ENCODE measurements at regions not wholly inside any gene's neighbourhood (a gene's known extent, or its start where the extent isn't known, plus 50 kb on each side); places are given as distances from the start of the nearest gene placed in this dataset.

DNA sequence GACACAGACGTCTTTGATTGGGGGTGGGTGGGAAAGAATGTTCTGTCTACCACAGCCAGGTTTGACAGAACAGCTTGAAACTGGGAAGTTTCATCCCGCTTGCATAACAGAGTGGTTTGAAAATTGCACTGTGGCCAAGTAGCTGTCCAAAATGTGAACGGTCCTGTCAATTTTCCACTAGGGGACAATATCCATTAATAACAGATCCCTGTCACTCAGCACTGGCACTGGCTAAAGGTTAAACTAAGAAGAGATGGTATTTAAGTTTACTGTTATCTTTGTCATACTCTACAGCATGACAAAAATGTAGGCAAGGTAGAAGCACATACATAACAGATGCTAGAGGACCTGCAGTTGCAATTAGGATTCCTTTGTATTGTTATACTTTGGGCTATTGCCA lies 55.6 kb upstream of the ACMSD start:
- TF ChIP-seq, protein P1, sequence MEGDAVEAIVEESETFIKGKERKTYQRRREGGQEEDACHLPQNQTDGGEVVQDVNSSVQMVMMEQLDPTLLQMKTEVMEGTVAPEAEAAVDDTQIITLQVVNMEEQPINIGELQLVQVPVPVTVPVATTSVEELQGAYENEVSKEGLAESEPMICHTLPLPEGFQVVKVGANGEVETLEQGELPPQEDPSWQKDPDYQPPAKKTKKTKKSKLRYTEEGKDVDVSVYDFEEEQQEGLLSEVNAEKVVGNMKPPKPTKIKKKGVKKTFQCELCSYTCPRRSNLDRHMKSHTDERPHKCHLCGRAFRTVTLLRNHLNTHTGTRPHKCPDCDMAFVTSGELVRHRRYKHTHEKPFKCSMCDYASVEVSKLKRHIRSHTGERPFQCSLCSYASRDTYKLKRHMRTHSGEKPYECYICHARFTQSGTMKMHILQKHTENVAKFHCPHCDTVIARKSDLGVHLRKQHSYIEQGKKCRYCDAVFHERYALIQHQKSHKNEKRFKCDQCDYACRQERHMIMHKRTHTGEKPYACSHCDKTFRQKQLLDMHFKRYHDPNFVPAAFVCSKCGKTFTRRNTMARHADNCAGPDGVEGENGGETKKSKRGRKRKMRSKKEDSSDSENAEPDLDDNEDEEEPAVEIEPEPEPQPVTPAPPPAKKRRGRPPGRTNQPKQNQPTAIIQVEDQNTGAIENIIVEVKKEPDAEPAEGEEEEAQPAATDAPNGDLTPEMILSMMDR (IDR thresholded peaks at IDR 0.05) = peak in 4 of 6 experiments; percentile 20 to 36 (median 28)
- no peak for TF ChIP-seq POLR2A (IDR thresholded peaks at IDR 0.05)

Measured in Peyer's patch (tissue), 4 donors.